Endodermal cell (in vitro differentiated cells): ENCODE measurements at regions not wholly inside any gene's neighbourhood (a gene's known extent, or its start where the extent isn't known, plus 50 kb on each side); places are given as distances from the start of the nearest gene placed in this dataset.
A peak's percentile ranks its signal among the peaks of the same experiment; 100 is the strongest.

ENCODE experiments used
- DNase-seq: peaks from one replicate; pipeline ENCODE4 v3.0.0-alpha.2; 2017
- H3K27ac ChIP-seq: 2 replicates; pipeline ENCODE4 v1.5.1; 2013; ENCODE audit warnings: mild to moderate bottlenecking, low read depth, low read length, moderate library complexity
- H3K27me3 ChIP-seq: 2 replicates; pipeline ENCODE4 v1.6.1; 2013; ENCODE audit warnings: mild to moderate bottlenecking, low read length, moderate library complexity; ENCODE audit not compliant: insufficient read depth, control insufficient read depth, poor library complexity, severe bottlenecking
- H3K36me3 ChIP-seq: 2 replicates; pipeline ENCODE4 v1.7.0; 2013; ENCODE audit warnings: mild to moderate bottlenecking, low read length, moderate library complexity; ENCODE audit not compliant: control insufficient read depth, insufficient read depth
- H3K4me1 ChIP-seq: one replicate; pipeline ENCODE4 v1.7.0; 2013; ENCODE audit warnings: low read length; ENCODE audit not compliant: control insufficient read depth, insufficient read depth
- H3K4me3 ChIP-seq: 2 replicates; pipeline ENCODE4 v1.5.1; 2013; ENCODE audit warnings: mild to moderate bottlenecking, low read length, moderate library complexity
- H3K9ac ChIP-seq: 2 replicates; pipeline ENCODE4 v1.6.1; 2013; ENCODE audit warnings: mild to moderate bottlenecking, low read length, moderate library complexity; ENCODE audit not compliant: poor library complexity, severe bottlenecking; ENCODE audit errors: extremely low read depth
- H3K9me3 ChIP-seq: 2 replicates; pipeline ENCODE4 v1.6.1; 2013; ENCODE audit warnings: mild to moderate bottlenecking, low read length, moderate library complexity; ENCODE audit not compliant: control insufficient read depth
- H3K27ac Mint-ChIP-seq: 2 replicates; pipeline ENCODE4 v1.8.0; 2020; ENCODE audit warnings: mixed read lengths
- H3K27me3 Mint-ChIP-seq: 2 replicates; pipeline ENCODE4 v1.8.0; 2021; ENCODE audit warnings: mild to moderate bottlenecking, mixed read lengths; ENCODE audit not compliant: insufficient read depth
- H3K36me3 Mint-ChIP-seq: 2 replicates; pipeline ENCODE4 v1.8.0; 2020; ENCODE audit warnings: low read depth, mixed read lengths
- H3K4me1 Mint-ChIP-seq: 2 replicates; pipeline ENCODE4 v1.8.0; 2020; ENCODE audit warnings: mixed read lengths
- H3K4me3 Mint-ChIP-seq: 2 replicates; pipeline ENCODE4 v1.8.0; 2020; ENCODE audit warnings: mild to moderate bottlenecking, moderate library complexity, mixed read lengths
- H3K9me3 Mint-ChIP-seq: 2 replicates; pipeline ENCODE4 v1.8.0; 2020; ENCODE audit warnings: mild to moderate bottlenecking, mixed read lengths
- WGBS, 2 experiments: methylation state at CpG; one replicate each; pipeline versions ENCODE4 v1.1.5 to v1.1.7; 2013; ENCODE audit warnings: missing lambda C conversion rate in 2 of 2, mixed read lengths in 1 of 2; ENCODE audit not compliant: insufficient coverage in 1 of 2, insufficient read length in 1 of 2; 5-methylcytosine and 5-hydroxymethylcytosine counted together
- TF ChIP-seq, protein P1 (sequence below): fragments of 200-600 bp; sonication (generic); conservative IDR thresholded peaks from 2 replicates; pipeline ENCODE4 v1.5.0; 2021; ENCODE audit warnings: antibody characterized with exemption, mild to moderate bottlenecking

DNA sequence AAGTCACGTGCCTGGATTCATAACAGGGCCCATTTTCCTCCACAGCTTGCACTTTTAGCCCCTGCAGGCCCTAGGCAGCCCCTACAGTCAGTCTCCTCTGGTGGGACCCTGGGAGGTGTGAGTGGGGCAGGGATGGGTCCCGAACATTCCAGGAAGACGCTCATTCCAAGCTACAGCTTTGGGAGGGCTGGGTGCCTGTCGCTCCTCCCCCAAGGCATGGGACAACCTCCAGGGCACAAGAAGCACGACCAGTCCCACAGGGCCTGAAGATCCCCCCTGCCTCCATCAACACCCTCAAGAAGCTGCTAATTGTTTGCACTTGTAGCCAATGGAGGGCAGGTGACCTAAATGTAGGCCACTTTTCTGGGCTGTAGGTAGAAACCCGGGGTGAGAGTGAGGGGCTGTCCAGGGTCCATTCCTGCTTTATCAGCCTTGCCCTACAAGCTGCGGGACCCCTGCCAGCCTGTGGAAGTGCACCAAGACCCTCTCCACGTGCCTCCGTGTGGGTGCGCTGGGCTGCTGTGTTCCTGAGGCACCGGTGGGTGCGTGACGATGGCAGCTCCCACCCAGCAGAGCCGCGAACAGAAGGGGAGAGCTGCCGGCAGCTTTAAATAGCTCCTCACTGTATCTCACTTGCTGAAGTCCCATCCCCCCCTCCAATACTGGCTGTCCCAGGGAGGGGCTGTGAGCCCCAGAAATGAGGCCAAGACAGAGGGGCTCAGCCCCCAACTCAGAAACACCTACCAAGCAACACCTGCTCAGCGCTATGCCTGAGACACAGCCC is 91.9 kb upstream of the ARAP3 start:
- no peaks in the 10 kb centered on the region for H3K4me1 ChIP-seq
- Mint-ChIP-seq H3K4me1 (peaks cover 18% of the 10 kb centered on the region), H3K9me3 (no peaks in the 10 kb centered on the region), H3K27ac (no peak overlapping the region), H3K27me3 (peaks cover 8% of the 10 kb centered on the region), H3K36me3 (no peaks in the 10 kb centered on the region), H3K4me3 (no peak overlapping the region)
- no peaks in the 10 kb centered on the region for H3K9me3 ChIP-seq
- TF ChIP-seq, protein P1, sequence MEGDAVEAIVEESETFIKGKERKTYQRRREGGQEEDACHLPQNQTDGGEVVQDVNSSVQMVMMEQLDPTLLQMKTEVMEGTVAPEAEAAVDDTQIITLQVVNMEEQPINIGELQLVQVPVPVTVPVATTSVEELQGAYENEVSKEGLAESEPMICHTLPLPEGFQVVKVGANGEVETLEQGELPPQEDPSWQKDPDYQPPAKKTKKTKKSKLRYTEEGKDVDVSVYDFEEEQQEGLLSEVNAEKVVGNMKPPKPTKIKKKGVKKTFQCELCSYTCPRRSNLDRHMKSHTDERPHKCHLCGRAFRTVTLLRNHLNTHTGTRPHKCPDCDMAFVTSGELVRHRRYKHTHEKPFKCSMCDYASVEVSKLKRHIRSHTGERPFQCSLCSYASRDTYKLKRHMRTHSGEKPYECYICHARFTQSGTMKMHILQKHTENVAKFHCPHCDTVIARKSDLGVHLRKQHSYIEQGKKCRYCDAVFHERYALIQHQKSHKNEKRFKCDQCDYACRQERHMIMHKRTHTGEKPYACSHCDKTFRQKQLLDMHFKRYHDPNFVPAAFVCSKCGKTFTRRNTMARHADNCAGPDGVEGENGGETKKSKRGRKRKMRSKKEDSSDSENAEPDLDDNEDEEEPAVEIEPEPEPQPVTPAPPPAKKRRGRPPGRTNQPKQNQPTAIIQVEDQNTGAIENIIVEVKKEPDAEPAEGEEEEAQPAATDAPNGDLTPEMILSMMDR: no peak
- H3K27ac ChIP-seq: no peak overlapping the region
- H3K9ac ChIP-seq: no peak overlapping the region
- no peak overlapping the region for H3K4me3 ChIP-seq
- DNase-seq: peak; percentile 85
- H3K36me3 ChIP-seq: no peaks in the 10 kb centered on the region
- no peaks in the 10 kb centered on the region for H3K27me3 ChIP-seq
- WGBS, 2 experiments: 83 to 87% methylated on average over 11 to 17 of the region's 17 CpGs

- no peak for DNase-seq
- TF ChIP-seq, protein P1: no peak
- peaks cover 8% of the 10 kb centered on the region for H3K27me3 Mint-ChIP-seq
- Histone ChIP-seq H3K9me3 (no peaks in the 10 kb centered on the region), H3K27ac (no peak overlapping the region), H3K4me1 (no peaks in the 10 kb centered on the region), H3K27me3 (no peaks in the 10 kb centered on the region), H3K4me3 (no peak overlapping the region), H3K9ac (no peak overlapping the region), H3K36me3 (no peaks in the 10 kb centered on the region)
- WGBS, 2 experiments: 78 to 89% methylated on average over 9 of the region's 9 CpGs
- no peak overlapping the region for H3K4me3 Mint-ChIP-seq
- H3K9me3 Mint-ChIP-seq: no peaks in the 10 kb centered on the region
- no peaks in the 10 kb centered on the region for H3K36me3 Mint-ChIP-seq
- H3K4me1 Mint-ChIP-seq: peaks cover 18% of the 10 kb centered on the region
- no peak overlapping the region for H3K27ac Mint-ChIP-seq
Measured at GRCh38 chr5:141772281-141772680, 90.3 kb upstream of the ARAP3 start.

GRCh38 chr5:141771562-141771961 is 89.5 kb upstream of the ARAP3 start:
- Histone ChIP-seq H3K9me3 (no peaks in the 10 kb centered on the region), H3K4me1 (no peaks in the 10 kb centered on the region), H3K4me3 (no peak overlapping the region), H3K9ac (no peak overlapping the region), H3K27ac (no peak overlapping the region), H3K27me3 (no peaks in the 10 kb centered on the region), H3K36me3 (no peaks in the 10 kb centered on the region)
- H3K27me3 Mint-ChIP-seq: peaks cover 8% of the 10 kb centered on the region
- DNase-seq: no peak
- H3K4me3 Mint-ChIP-seq: no peak overlapping the region
- H3K36me3 Mint-ChIP-seq: no peaks in the 10 kb centered on the region
- TF ChIP-seq, protein P1: no peak
- H3K27ac Mint-ChIP-seq: no peak overlapping the region
- 75 to 79% methylated on average over 3 of the region's 3 CpGs for WGBS, 2 experiments
- peaks cover 18% of the 10 kb centered on the region for H3K4me1 Mint-ChIP-seq
- H3K9me3 Mint-ChIP-seq: no peaks in the 10 kb centered on the region
